ENCODE measurements at regions not wholly inside any gene's neighbourhood (a gene's known extent, or its start where the extent isn't known, plus 50 kb on each side); places are given as distances from the start of the nearest gene placed in this dataset.

DNA sequence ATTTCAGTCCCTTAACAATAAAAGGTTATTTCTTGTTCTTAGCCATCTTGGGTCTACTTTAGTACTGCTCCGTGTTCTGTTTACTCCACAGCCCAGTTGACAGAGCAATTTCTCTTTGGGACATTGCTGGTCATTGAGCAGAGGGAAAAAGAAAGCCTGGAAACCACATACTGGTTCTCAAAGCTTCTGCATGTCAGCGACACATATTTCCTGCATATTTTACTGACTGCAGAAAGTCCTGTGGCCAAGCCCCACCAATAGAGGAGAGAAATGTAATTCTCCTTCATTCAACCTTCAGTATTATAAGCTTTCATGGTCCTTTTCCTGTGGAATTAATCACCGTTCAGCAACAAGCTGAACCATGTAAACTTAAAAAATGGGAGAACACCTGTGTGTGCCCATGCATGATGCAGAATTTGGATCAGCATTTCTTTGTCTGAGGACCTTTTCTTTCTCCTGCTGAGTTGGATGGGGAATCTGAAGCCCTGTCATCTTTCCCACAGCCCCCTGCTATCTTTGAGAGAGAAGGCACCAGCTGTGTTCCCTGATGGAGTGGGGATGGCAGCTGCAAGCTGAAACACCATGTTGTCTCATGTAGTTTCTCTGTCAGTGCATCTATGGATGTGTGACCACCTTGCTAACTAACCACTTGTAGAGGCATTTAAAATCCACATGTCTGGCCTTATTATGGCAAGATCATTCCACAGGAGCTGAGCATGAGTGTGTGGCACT lies 431.6 kb downstream of the MEIS1 start:
- Mint-ChIP-seq H3K36me3 (no peaks in the 10 kb centered on the region), H3K9me3 (peaks cover 0 to 20% (median 3%) of the 10 kb centered on the region in 11 donors), H3K27ac (no peak overlapping the region), H3K4me3 (no peak overlapping the region), H3K27me3 (peaks cover 0 to 7% (median 4%) of the 10 kb centered on the region in 5 donors), H3K4me1 (no peaks in the 10 kb centered on the region)
- intact Hi-C loops (cut with micrococcal nuclease), result no loop called here
- H3K4me1 ChIP-seq (ENCODE audit: control insufficient read depth in 2 of 2, insufficient read depth in 2 of 2, low read length in 2 of 2), result no peaks in the 10 kb centered on the region
- H3K27ac ChIP-seq (ENCODE audit: low read depth, low read length), result no peak overlapping the region
- H3K36me3 ChIP-seq (ENCODE audit: control insufficient read depth in 2 of 3, insufficient read depth in 3 of 3, low read length in 3 of 3), result no peaks in the 10 kb centered on the region
- ChIA-PET CTCF (no interaction called here), POLR2A (no interaction called here)
- no peaks in the 10 kb centered on the region for H3K27me3 ChIP-seq (ENCODE audit: control insufficient read depth in 2 of 2, insufficient read depth in 2 of 2, low read length in 2 of 2)
- DNase-seq (no peak), ATAC-seq (no peak)
- H3K9me3 ChIP-seq (ENCODE audit: control insufficient read depth in 2 of 3, low read length in 3 of 3), result no peaks in the 10 kb centered on the region
- no peak overlapping the region for H3K4me3 ChIP-seq (ENCODE audit: low read length)

DNA sequence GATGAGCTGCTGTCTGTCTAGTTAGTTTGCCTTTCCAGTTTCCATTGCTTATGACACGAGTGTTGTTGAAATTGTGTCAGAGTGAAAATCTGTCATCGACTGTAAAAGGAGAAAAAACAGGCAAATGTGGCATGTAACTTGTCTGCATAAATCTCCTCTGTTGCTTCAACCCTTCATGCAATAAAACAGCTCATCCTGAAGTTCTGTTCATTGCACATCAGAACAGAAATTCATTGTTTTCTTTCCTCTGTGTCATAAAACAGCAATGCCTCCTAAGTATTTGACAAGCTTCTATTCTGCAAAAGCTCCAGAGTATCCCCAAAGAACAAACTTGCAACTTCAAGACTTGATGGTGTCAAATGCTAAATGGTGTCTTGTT lies 432.1 kb downstream of the MEIS1 start:
- Histone ChIP-seq H3K9me3 (ENCODE audit: control insufficient read depth in 2 of 3, low read length in 3 of 3) (no peaks in the 10 kb centered on the region), H3K4me1 (ENCODE audit: control insufficient read depth in 2 of 2, insufficient read depth in 2 of 2, low read length in 2 of 2) (no peaks in the 10 kb centered on the region), H3K36me3 (ENCODE audit: control insufficient read depth in 2 of 3, insufficient read depth in 3 of 3, low read length in 3 of 3) (no peaks in the 10 kb centered on the region), H3K4me3 (ENCODE audit: low read length) (no peak overlapping the region), H3K27ac (ENCODE audit: low read depth, low read length) (no peak overlapping the region), H3K27me3 (ENCODE audit: control insufficient read depth in 2 of 2, insufficient read depth in 2 of 2, low read length in 2 of 2) (no peaks in the 10 kb centered on the region)
- POLR2A ChIA-PET, result no interaction called here
- CTCF ChIA-PET, result no interaction called here
- Mint-ChIP-seq H3K36me3 (no peaks in the 10 kb centered on the region), H3K4me3 (no peak overlapping the region), H3K27me3 (peaks cover 0 to 7% (median 4%) of the 10 kb centered on the region in 5 donors), H3K9me3 (peaks cover 0 to 20% (median 3%) of the 10 kb centered on the region in 11 donors), H3K4me1 (no peaks in the 10 kb centered on the region), H3K27ac (no peak overlapping the region)
- no peak for ATAC-seq
- intact Hi-C loops (cut with micrococcal nuclease), result no loop called here
- DNase-seq, result no peak

GRCh38 chr2:66869076-66869475 lies 434.2 kb downstream of the MEIS1 start:
- no peaks in the 10 kb centered on the region for H3K4me1 Mint-ChIP-seq
- no peak for ATAC-seq
- intact Hi-C loops (cut with micrococcal nuclease), result no loop called here
- no peaks in the 10 kb centered on the region for H3K36me3 Mint-ChIP-seq
- peaks cover 0 to 20% (median 3%) of the 10 kb centered on the region in 11 donors for H3K9me3 Mint-ChIP-seq
- H3K36me3 ChIP-seq (ENCODE audit: control insufficient read depth in 2 of 3, insufficient read depth in 3 of 3, low read length in 3 of 3), result no peaks in the 10 kb centered on the region
- ChIA-PET POLR2A (no interaction called here), CTCF (no interaction called here)
- DNase-seq, result no peak
- H3K4me3 ChIP-seq (ENCODE audit: low read length), result no peak overlapping the region
- H3K27ac ChIP-seq (ENCODE audit: low read depth, low read length), result no peak overlapping the region
- H3K27me3 ChIP-seq (ENCODE audit: control insufficient read depth in 2 of 2, insufficient read depth in 2 of 2, low read length in 2 of 2), result no peaks in the 10 kb centered on the region
- no peak overlapping the region for H3K4me3 Mint-ChIP-seq
- no peak overlapping the region for H3K27ac Mint-ChIP-seq
- peaks cover 0 to 7% (median 4%) of the 10 kb centered on the region in 5 donors for H3K27me3 Mint-ChIP-seq
- no peaks in the 10 kb centered on the region for H3K4me1 ChIP-seq (ENCODE audit: control insufficient read depth in 2 of 2, insufficient read depth in 2 of 2, low read length in 2 of 2)
- H3K9me3 ChIP-seq (ENCODE audit: control insufficient read depth in 2 of 3, low read length in 3 of 3), result no peaks in the 10 kb centered on the region

GRCh38 chr2:66872081-66872985 lies 437.4 kb downstream of the MEIS1 start:
- Mint-ChIP-seq H3K4me3 (no peak overlapping the region), H3K36me3 (no peaks in the 10 kb centered on the region), H3K27me3 (peaks cover 0 to 7% (median 4%) of the 10 kb centered on the region in 5 donors), H3K9me3 (peaks cover 0 to 20% (median 3%) of the 10 kb centered on the region in 11 donors), H3K4me1 (no peaks in the 10 kb centered on the region), H3K27ac (no peak overlapping the region)
- POLR2A ChIA-PET, result no interaction called here
- CTCF ChIA-PET, result no interaction called here
- no peak for ATAC-seq
- H3K27ac ChIP-seq (ENCODE audit: low read depth, low read length), result no peak overlapping the region
- DNase-seq, result no peak
- H3K4me1 ChIP-seq (ENCODE audit: control insufficient read depth in 2 of 2, insufficient read depth in 2 of 2, low read length in 2 of 2), result no peaks in the 10 kb centered on the region
- no peaks in the 10 kb centered on the region for H3K36me3 ChIP-seq (ENCODE audit: control insufficient read depth in 2 of 3, insufficient read depth in 3 of 3, low read length in 3 of 3)
- no peaks in the 10 kb centered on the region for H3K9me3 ChIP-seq (ENCODE audit: control insufficient read depth in 2 of 3, low read length in 3 of 3)
- intact Hi-C loops (cut with micrococcal nuclease), result no loop called here
- no peak overlapping the region for H3K4me3 ChIP-seq (ENCODE audit: low read length)
- H3K27me3 ChIP-seq (ENCODE audit: control insufficient read depth in 2 of 2, insufficient read depth in 2 of 2, low read length in 2 of 2), result no peaks in the 10 kb centered on the region

- no peaks in the 10 kb centered on the region for H3K27me3 ChIP-seq (ENCODE audit: control insufficient read depth in 2 of 2, insufficient read depth in 2 of 2, low read length in 2 of 2)
- H3K9me3 ChIP-seq (ENCODE audit: control insufficient read depth in 2 of 3, low read length in 3 of 3), result no peaks in the 10 kb centered on the region
- Mint-ChIP-seq H3K4me1 (no peaks in the 10 kb centered on the region), H3K36me3 (no peaks in the 10 kb centered on the region), H3K27me3 (peaks cover 0 to 7% (median 1%) of the 10 kb centered on the region in 5 donors), H3K9me3 (peaks cover 0 to 16% (median 3%) of the 10 kb centered on the region in 11 donors), H3K4me3 (no peak overlapping the region), H3K27ac (no peak overlapping the region)
- no peaks in the 10 kb centered on the region for H3K4me1 ChIP-seq (ENCODE audit: control insufficient read depth in 2 of 2, insufficient read depth in 2 of 2, low read length in 2 of 2)
- POLR2A ChIA-PET, result no interaction called here
- CTCF ChIA-PET, result no interaction called here
- intact Hi-C loops (cut with micrococcal nuclease), result no loop called here
- H3K4me3 ChIP-seq (ENCODE audit: low read length), result no peak overlapping the region
- H3K27ac ChIP-seq (ENCODE audit: low read depth, low read length), result no peak overlapping the region
- DNase-seq, result no peak
- H3K36me3 ChIP-seq (ENCODE audit: control insufficient read depth in 2 of 3, insufficient read depth in 3 of 3, low read length in 3 of 3), result no peaks in the 10 kb centered on the region
- ATAC-seq, result no peak
Observed at GRCh38 chr2:66872986-66873754, 438.2 kb downstream of the MEIS1 start.

DNA sequence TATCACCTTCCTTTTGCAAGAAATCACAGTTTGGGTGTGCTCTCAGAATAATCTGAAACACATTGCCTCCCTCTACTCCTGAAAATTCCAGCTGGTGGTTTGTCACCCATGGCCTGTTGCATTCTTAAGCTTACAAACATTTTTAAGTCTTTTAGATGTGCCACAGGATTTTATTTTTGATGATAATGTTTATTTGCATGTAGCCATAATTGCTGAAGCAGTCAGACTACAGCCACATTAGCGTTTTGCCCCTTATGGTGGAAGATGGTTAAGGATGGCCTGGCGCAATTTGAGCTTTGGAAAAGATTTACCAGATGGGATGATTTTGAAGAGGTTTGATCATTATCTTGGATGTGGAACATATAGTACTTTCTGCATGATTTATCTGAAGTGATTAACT lies 439.5 kb downstream of the MEIS1 start:
- intact Hi-C loops (cut with micrococcal nuclease), result no loop called here
- POLR2A ChIA-PET, result no interaction called here
- Histone ChIP-seq H3K9me3 (ENCODE audit: control insufficient read depth in 2 of 3, low read length in 3 of 3) (no peaks in the 10 kb centered on the region), H3K36me3 (ENCODE audit: control insufficient read depth in 2 of 3, insufficient read depth in 3 of 3, low read length in 3 of 3) (no peaks in the 10 kb centered on the region), H3K4me1 (ENCODE audit: control insufficient read depth in 2 of 2, insufficient read depth in 2 of 2, low read length in 2 of 2) (no peaks in the 10 kb centered on the region), H3K27me3 (ENCODE audit: control insufficient read depth in 2 of 2, insufficient read depth in 2 of 2, low read length in 2 of 2) (no peaks in the 10 kb centered on the region), H3K4me3 (ENCODE audit: low read length) (no peak overlapping the region), H3K27ac (ENCODE audit: low read depth, low read length) (no peak overlapping the region)
- no peak for DNase-seq
- CTCF ChIA-PET, result no interaction called here
- H3K4me3 Mint-ChIP-seq, result no peak overlapping the region
- ATAC-seq, result no peak
- H3K27ac Mint-ChIP-seq, result no peak overlapping the region
- H3K4me1 Mint-ChIP-seq, result no peaks in the 10 kb centered on the region
- H3K9me3 Mint-ChIP-seq, result peaks cover 0 to 9% (median 0%) of the 10 kb centered on the region in 11 donors
- H3K36me3 Mint-ChIP-seq, result no peaks in the 10 kb centered on the region
- peaks cover 0 to 7% (median 0%) of the 10 kb centered on the region in 5 donors for H3K27me3 Mint-ChIP-seq
